Spinal cord (tissue), 9 donors: ENCODE measurements at regions not wholly inside any gene's neighbourhood (a gene's known extent, or its start where the extent isn't known, plus 50 kb on each side); places are given as distances from the start of the nearest gene placed in this dataset.
A peak's percentile ranks its signal among the peaks of the same experiment; 100 is the strongest.

Experiments used
- DNase-seq, 6 donors: peaks; one replicate each; pipeline versions ENCODE4 v3.0.0 to v3.0.0-alpha.2; 2013 to 2015; ENCODE audit warnings: low spot score in 6 of 6, low read depth in 4 of 6
- H3K27ac ChIP-seq: one replicate; pipeline ENCODE4 v1.5.1; 2013; ENCODE audit warnings: low read depth, low read length, control low read depth
- H3K27me3 ChIP-seq: one replicate; pipeline ENCODE4 v1.6.1; 2013; ENCODE audit warnings: low read length; ENCODE audit not compliant: control insufficient read depth, insufficient read depth
- H3K36me3 ChIP-seq: one replicate; pipeline ENCODE4 v1.6.1; 2013; ENCODE audit warnings: low read length; ENCODE audit not compliant: control insufficient read depth, insufficient read depth
- H3K4me1 ChIP-seq: one replicate; pipeline ENCODE4 v1.6.1; 2013; ENCODE audit warnings: low read length; ENCODE audit not compliant: control insufficient read depth, insufficient read depth
- H3K4me3 ChIP-seq: one replicate; pipeline ENCODE4 v1.5.1; 2013; ENCODE audit warnings: low read depth, low read length, control low read depth
- H3K9me3 ChIP-seq: one replicate; pipeline ENCODE4 v1.6.1; 2013; ENCODE audit warnings: low read length; ENCODE audit not compliant: control insufficient read depth, insufficient read depth
- WGBS: methylation state at CpG from one replicate; pipeline ENCODE4 v1.1.5; 2013; ENCODE audit warnings: missing lambda C conversion rate; ENCODE audit not compliant: insufficient coverage; 5-methylcytosine and 5-hydroxymethylcytosine counted together
- donor health status: healthy.

DNA sequence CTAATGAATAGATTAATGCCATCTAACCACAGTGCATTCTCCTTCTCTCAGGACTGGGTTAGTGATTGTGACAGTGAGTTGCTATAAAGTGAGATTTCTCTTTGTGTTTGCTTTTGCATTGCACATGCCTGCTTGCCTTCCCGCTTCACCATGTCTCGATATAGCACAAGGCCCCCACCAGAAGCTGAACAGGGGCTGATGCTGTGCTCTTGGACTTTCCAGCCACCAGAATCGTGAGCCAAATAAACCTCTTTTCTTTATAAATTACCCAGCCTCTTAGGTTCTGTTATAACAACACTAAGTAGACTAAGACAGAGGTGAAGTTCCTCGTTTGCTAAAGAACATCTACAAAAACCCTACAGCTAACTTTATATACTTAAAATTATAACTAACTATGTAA, 173.0 kb downstream of the KIF26A start:
- 100% methylated on average over 2 of the region's 4 CpGs for WGBS
- H3K36me3 ChIP-seq: no peaks in the 10 kb centered on the region
- H3K27ac ChIP-seq: no peak overlapping the region
- no peaks in the 10 kb centered on the region for H3K9me3 ChIP-seq
- no peaks in the 10 kb centered on the region for H3K27me3 ChIP-seq
- peaks cover 8% of the 10 kb centered on the region for H3K4me1 ChIP-seq
- H3K4me3 ChIP-seq: no peak overlapping the region
- no peak for DNase-seq

DNA sequence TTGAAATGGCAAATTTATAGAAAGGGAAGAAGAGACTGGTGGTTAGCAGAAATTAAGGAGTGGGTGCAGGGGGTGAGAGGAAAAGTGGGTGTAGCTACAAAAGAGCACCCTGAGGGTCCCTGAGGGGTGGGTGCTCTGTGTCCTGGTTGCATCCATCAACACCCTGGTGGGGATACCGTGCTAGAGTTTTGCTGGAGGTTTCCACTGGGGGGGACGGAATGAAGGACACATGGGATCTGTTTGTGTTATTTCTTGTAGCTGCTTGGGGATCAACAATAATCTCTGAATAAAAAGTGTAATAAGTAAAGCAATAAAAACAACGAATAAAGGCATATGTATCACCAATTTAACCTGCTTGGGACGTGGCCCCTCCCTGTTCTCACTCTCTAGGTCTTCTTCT, 175.3 kb downstream of the KIF26A start:
- 100% methylated on average over 1 of the region's 4 CpGs for WGBS
- Histone ChIP-seq H3K27ac (no peak overlapping the region), H3K27me3 (no peaks in the 10 kb centered on the region), H3K9me3 (no peaks in the 10 kb centered on the region), H3K4me3 (no peak overlapping the region), H3K4me1 (peaks cover 11% of the 10 kb centered on the region), H3K36me3 (no peaks in the 10 kb centered on the region)
- no peak for DNase-seq

DNA sequence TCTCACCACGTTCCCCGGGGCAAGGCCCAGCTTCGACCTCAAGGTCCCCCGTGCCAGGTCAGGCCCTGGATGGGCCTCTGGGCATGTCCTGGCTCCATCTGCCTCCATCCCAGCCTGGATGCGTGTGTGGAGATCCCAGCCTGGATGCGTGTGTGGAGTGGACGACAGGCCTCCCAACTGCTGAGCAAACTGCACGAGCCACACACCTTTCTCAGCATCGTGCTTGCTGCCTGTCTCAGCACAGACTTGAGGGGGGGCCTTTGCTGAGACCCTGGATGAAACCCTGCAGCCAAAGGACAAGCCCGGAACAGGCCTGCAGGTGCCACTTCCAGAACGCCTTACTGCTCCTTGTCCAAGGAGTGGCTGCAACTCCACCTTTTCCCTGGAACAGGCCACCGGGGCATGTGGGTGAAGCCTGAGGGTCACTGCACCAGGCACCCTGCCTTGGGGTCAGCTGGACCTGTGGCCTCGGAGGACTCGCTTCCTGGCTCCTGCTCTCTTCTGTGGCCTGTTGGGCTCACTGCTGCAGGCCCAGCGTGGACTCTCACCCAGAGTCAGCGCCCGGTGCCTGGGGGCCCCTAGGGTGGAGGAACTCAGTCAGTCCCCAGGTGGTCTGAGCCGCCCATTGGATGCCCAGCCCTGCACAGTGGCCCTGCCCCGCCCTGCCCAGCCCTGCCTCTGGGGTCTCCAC, 176.0 kb downstream of the KIF26A start:
- Histone ChIP-seq H3K27me3 (no peaks in the 10 kb centered on the region), H3K9me3 (no peaks in the 10 kb centered on the region), H3K4me1 (peaks cover 18% of the 10 kb centered on the region), H3K4me3 (no peak overlapping the region), H3K36me3 (no peaks in the 10 kb centered on the region), H3K27ac (no peak overlapping the region)
- no peak for DNase-seq
- WGBS: 90% methylated on average over 19 of the region's 19 CpGs

DNA sequence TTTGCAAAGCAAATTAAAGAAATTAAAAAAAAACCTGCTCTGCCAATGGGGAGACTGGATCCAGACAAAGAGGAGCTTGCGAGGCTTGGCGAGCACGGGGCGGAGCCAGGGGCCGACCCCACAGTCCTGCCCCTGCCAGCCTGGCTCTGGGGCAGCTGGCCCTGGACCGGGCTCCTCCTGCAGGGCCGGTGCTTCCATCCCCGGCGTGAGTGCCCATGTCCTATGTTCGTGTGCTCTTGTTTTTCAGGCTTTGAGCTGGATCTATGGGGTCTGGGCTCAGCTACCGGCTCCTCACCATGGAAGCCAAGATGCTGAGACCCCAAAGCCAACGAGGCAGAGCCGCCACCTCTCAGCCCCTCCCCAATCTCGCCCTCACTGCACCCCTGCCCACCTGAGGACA, 176.8 kb downstream of the KIF26A start:
- 71% methylated on average over 12 of the region's 14 CpGs for WGBS
- Histone ChIP-seq H3K4me3 (no peak overlapping the region), H3K27me3 (peaks cover 2% of the 10 kb centered on the region), H3K27ac (no peak overlapping the region), H3K4me1 (peaks cover 24% of the 10 kb centered on the region), H3K9me3 (no peaks in the 10 kb centered on the region), H3K36me3 (no peaks in the 10 kb centered on the region)
- DNase-seq: peak in 1 of 6 donors; percentile 57

DNA sequence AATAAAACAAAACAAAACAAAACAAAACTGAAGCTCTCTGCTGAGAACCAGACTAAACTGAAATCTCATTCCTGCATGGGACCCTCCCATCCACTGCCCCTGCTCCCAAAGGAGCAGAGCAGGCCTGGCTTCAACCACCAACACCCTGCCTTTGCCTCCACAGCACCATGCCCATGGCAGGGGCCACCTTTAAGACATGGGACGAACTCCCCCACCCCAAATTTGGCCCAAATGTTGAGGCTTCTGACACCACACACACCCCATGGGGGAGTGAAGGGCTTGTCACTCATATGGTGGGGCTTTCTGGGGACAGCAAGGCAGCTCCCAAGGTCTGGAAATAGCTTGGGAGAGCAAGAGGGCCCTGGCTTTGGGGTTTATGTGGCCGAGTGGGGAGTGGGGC, 177.2 kb downstream of the KIF26A start:
- peaks cover 26% of the 10 kb centered on the region for H3K4me1 ChIP-seq
- H3K4me3 ChIP-seq: no peak overlapping the region
- no peaks in the 10 kb centered on the region for H3K36me3 ChIP-seq
- 88% methylated on average over 1 of the region's 2 CpGs for WGBS
- H3K27me3 ChIP-seq: peaks cover 3% of the 10 kb centered on the region
- no peak for DNase-seq
- H3K27ac ChIP-seq: no peak overlapping the region
- no peaks in the 10 kb centered on the region for H3K9me3 ChIP-seq

DNA sequence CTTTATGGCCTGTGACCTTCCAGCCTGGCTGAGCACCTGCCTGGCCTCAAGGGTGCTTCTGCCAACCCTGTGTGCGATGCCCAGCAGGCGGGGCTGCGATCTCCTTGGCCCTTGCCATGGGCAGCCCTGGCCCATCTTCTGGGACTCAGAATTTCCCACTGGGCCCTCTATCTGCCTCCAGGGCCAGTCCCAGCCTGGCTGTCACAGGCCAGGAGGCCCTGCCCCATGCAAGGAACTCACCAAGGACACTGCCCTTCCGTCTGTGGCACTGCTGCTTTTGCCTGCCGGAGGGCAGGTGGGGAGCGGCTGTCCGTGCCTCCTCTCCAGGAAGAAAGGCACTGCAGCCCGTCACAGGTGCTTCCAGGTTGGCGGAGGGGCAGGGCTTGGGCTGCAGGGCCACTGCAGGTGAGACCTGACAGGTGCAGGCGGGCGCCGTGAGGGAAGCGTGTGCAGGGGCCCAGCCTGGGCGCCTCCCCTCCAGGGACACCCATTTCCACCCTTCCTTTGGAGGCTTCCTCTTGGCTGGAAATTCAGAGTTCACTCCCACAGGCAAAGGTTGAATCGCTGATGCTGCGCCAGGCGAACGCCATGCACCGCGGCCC, 177.8 kb downstream of the KIF26A start:
- H3K27me3 ChIP-seq: peaks cover 6% of the 10 kb centered on the region
- no peaks in the 10 kb centered on the region for H3K9me3 ChIP-seq
- no peak for DNase-seq
- H3K27ac ChIP-seq: no peak overlapping the region
- no peak overlapping the region for H3K4me3 ChIP-seq
- 91% methylated on average over 18 of the region's 20 CpGs for WGBS
- no peaks in the 10 kb centered on the region for H3K36me3 ChIP-seq
- peaks cover 32% of the 10 kb centered on the region for H3K4me1 ChIP-seq

DNA sequence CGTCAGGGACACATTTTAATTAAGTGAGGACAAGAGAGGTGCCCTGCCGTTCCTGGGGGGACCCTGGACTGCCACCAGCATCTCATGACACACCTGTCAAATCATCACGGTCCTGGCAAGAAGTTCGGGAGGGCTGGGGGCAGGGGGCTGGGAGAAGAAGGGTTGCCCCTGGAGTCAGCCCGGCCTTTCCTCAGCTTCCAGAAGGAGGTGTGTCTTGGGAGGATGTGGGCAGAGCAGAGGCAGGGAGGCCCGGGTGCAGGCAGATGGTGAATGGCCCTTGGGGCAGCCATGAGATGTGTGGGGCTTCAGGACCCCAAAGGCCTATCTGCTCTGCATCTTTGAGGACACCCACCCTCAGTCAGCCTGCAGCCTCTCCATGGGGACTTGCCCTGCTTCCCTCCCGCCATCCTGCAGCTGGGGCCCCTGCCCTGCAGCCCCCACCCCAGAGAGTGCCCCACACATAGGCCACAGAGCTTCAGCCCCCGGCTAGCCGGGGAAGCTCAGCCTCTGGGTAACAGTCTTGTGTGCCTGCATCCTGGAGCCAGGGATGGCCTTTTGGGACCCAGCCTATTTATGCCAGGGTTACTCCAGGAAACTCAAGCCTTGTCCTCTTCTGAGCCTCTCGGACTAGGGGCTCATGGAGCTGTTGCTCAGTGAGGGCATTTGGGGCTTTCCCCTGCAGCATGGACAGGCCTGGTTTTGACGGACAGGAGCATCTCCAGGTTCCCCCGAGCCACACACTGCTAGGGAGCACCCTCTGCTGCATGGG, 178.5 kb downstream of the KIF26A start:
- WGBS: 79% methylated on average over 9 of the region's 12 CpGs

DNA sequence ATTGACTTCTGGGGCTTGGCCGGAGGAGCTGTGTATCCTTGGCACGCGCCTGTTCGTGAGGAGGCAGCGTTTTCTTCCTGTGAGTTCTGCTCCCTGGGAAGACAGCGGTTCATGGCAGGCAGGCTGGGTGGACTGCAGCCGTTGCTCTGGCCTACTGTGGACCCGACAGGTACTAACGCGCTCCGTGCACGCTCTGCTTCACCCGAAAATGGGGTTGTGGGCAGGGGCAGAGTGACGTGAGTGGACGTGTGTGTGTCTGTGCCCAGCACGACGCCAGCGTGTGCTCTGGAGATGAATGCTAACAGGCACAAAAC, 179.1 kb downstream of the KIF26A start:
- 80% methylated on average over 17 of the region's 18 CpGs for WGBS
- DNase-seq: no peak
- Histone ChIP-seq H3K27me3 (peaks cover 6% of the 10 kb centered on the region), H3K4me3 (no peak overlapping the region), H3K27ac (no peak overlapping the region), H3K36me3 (no peaks in the 10 kb centered on the region), H3K9me3 (no peaks in the 10 kb centered on the region), H3K4me1 (peaks cover 43% of the 10 kb centered on the region)

More for the DNA sequence above, 178.5 kb downstream of the KIF26A start:
- DNase-seq: no peak
- Histone ChIP-seq H3K27ac (no peak overlapping the region), H3K4me3 (no peak overlapping the region), H3K27me3 (peaks cover 6% of the 10 kb centered on the region), H3K9me3 (no peaks in the 10 kb centered on the region), H3K36me3 (no peaks in the 10 kb centered on the region), H3K4me1 (peaks cover 39% of the 10 kb centered on the region)

DNA sequence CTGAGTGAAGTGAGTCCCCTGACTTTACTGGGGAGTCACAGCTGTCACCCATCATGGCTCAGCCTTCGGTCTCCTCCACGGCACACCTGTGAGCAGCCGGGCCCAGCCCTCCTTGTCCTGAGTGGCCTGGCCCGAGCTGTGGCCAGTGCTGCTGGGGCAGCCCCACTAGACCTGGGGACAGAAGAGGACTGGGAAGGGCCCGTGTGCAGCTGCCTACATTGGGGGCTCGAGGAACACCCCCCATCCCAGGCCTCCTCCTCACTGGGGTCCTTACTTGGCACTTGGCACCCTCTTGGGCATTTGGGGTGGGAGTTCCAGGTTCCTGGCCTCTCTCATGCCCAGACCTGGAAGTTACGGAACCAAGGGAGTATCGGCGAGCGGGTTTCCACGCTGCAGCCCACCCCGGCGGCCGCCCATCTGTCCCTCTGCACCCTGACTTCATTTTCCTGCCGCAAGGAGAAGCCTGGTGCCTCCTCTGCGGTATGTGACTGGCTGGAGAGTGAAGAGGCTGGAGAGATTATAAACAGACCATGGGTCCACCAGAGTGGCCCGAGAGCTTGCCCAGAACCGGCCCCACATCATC, 179.7 kb downstream of the KIF26A start:
- no peaks in the 10 kb centered on the region for H3K9me3 ChIP-seq
- WGBS: 96% methylated on average over 10 of the region's 18 CpGs
- no peak for DNase-seq
- no peak overlapping the region for H3K4me3 ChIP-seq
- H3K27me3 ChIP-seq: peaks cover 6% of the 10 kb centered on the region
- peaks cover 50% of the 10 kb centered on the region for H3K4me1 ChIP-seq
- H3K27ac ChIP-seq: no peak overlapping the region
- H3K36me3 ChIP-seq: no peaks in the 10 kb centered on the region
